Upper lobe of left lung (tissue), 6 donors: ENCODE measurements at regions not wholly inside any gene's neighbourhood (a gene's known extent, or its start where the extent isn't known, plus 50 kb on each side); places are given as distances from the start of the nearest gene placed in this dataset.

ENCODE experiments used
- ATAC-seq, 2 donors: fragments of 200-7000 bp; cut with Tn5 transposase; one replicate each; pipeline ENCODE4 v1.9.1; 2022; ENCODE audit warnings: mild to moderate bottlenecking in 2 of 2, moderate library complexity in 2 of 2; ENCODE audit not compliant: low FRiP score in 2 of 2
- DNase-seq, 2 donors: peaks; one replicate each; pipeline ENCODE4 v3.0.0-alpha.2; 2019 to 2020
- H3K27ac ChIP-seq, 4 donors: fragments of 200-600 bp; sonication (generic); one replicate each; pipeline ENCODE4 v1.5.1; 2016 to 2019
- H3K27me3 ChIP-seq, 4 donors: fragments of 200-600 bp; sonication (generic); one replicate each; pipeline ENCODE4 v1.5.1; 2017 to 2019
- H3K36me3 ChIP-seq, 4 donors: fragments of 200-600 bp; sonication (generic); one replicate each; pipeline ENCODE4 v1.5.1; 2016 to 2019
- H3K4me1 ChIP-seq, 4 donors: fragments of 200-600 bp; sonication (generic); one replicate each; pipeline ENCODE4 v1.5.1; 2018 to 2019
- H3K4me3 ChIP-seq, 4 donors: fragments of 200-600 bp; sonication (generic); one replicate each; pipeline ENCODE4 v1.5.1; 2017 to 2019; ENCODE audit warnings: mild to moderate bottlenecking in 2 of 4, moderate library complexity in 1 of 4
- H3K9me3 ChIP-seq, 4 donors: fragments of 200-600 bp; sonication (generic); one replicate each; pipeline ENCODE4 v1.5.1; 2018 to 2019
- EP300 ChIP-seq, 4 donors: sonication (generic); formaldehyde crosslinking; IDR thresholded peaks; one replicate each; pipeline ENCODE4 v1.5.1; 2017; ENCODE audit warnings: antibody characterized with exemption in 4 of 4, control low read depth in 2 of 4
- POLR2A ChIP-seq, 4 donors: fragments of 450-650 bp; IDR thresholded peaks; one replicate each; pipeline ENCODE4 v1.5.1; 2016 to 2017; ENCODE audit warnings: antibody characterized with exemption in 4 of 4, mild to moderate bottlenecking in 2 of 4
- POLR2AphosphoS5 ChIP-seq, 2 donors: sonication (generic); formaldehyde crosslinking; IDR thresholded peaks; one replicate each; pipeline ENCODE4 v1.5.1; 2017; ENCODE audit warnings: antibody characterized with exemption in 2 of 2
- WGBS, 2 donors: methylation state at CpG; one replicate each; pipeline ENCODE4 v1.1.5; 2017 to 2018; 5-methylcytosine and 5-hydroxymethylcytosine counted together
- TF ChIP-seq, protein P1 (sequence below), 6 experiments: fragments of 450-650 bp in 4 of 6; fragments of 200-600 bp in 2 of 6; sonication (generic) in 2 of 6; IDR thresholded peaks; one replicate each; pipeline ENCODE4 v1.5.1; 2016 to 2019; ENCODE audit warnings: antibody characterized with exemption in 6 of 6
- donor health status: DM: no; HTN: no; CAD: no; lungs with moderate emphysema.
- donor health status: DM: no; HTN: yes; CAD: no; lungs with severe emphysema.

DNA sequence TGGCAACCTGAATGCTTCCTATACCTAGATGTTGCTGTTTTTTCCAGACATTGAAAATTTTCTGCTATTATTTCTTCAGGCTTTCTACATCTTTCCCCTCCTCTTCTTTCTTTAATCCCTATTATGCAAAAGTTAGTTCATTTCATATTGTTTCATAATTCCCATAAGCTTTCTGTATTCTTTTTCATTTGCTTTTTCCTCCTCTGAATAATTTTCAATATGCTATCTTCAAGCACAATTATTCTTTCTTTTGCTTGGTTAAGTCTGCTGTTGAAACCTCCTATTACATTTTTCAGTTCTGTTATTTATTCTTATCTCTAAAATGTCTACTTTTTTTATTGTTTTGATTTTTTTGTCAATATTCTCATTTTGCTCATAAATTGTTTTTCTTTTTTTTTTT is 947.1 kb upstream of the MIR17HG start:
- DNase-seq (no peak), ATAC-seq (no peak)
- TF ChIP-seq POLR2A (IDR thresholded peaks at IDR 0.05) (no peak), EP300 (IDR thresholded peaks at IDR 0.05) (no peak), POLR2AphosphoS5 (IDR thresholded peaks at IDR 0.05) (no peak)
- TF ChIP-seq, protein P1, sequence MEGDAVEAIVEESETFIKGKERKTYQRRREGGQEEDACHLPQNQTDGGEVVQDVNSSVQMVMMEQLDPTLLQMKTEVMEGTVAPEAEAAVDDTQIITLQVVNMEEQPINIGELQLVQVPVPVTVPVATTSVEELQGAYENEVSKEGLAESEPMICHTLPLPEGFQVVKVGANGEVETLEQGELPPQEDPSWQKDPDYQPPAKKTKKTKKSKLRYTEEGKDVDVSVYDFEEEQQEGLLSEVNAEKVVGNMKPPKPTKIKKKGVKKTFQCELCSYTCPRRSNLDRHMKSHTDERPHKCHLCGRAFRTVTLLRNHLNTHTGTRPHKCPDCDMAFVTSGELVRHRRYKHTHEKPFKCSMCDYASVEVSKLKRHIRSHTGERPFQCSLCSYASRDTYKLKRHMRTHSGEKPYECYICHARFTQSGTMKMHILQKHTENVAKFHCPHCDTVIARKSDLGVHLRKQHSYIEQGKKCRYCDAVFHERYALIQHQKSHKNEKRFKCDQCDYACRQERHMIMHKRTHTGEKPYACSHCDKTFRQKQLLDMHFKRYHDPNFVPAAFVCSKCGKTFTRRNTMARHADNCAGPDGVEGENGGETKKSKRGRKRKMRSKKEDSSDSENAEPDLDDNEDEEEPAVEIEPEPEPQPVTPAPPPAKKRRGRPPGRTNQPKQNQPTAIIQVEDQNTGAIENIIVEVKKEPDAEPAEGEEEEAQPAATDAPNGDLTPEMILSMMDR (IDR thresholded peaks at IDR 0.05), result no peak
- Histone ChIP-seq H3K4me3 (no peak overlapping the region), H3K27me3 (no peaks in the 10 kb centered on the region), H3K4me1 (no peaks in the 10 kb centered on the region), H3K27ac (no peak overlapping the region), H3K9me3 (no peaks in the 10 kb centered on the region), H3K36me3 (no peaks in the 10 kb centered on the region)

DNA sequence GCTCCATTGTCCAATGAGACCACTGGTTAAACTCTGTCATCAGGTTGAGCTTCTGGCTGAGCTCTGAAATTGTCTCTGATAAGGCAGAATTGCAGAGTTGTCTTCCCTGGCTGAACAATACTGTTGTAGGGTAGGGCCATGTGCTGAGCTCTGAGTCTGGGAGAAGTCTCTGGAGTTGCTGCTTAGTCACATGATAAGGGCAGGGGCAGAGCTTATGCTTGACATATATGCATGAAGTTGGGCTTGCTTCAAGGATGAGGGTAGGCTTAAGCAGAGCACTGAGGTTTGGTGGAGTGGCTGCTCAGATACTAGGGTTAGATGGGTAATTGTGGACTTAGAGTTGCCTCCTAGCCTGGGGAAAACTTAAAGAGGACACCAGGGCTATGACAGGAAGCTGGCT is 946.3 kb upstream of the MIR17HG start:
- H3K9me3 ChIP-seq, result no peaks in the 10 kb centered on the region
- H3K27ac ChIP-seq, result no peak overlapping the region
- H3K4me3 ChIP-seq, result no peak overlapping the region
- no peaks in the 10 kb centered on the region for H3K36me3 ChIP-seq
- H3K4me1 ChIP-seq, result no peaks in the 10 kb centered on the region
- ATAC-seq, result no peak
- H3K27me3 ChIP-seq, result no peaks in the 10 kb centered on the region
- no peak for DNase-seq
- TF ChIP-seq POLR2AphosphoS5 (IDR thresholded peaks at IDR 0.05), result no peak

DNA sequence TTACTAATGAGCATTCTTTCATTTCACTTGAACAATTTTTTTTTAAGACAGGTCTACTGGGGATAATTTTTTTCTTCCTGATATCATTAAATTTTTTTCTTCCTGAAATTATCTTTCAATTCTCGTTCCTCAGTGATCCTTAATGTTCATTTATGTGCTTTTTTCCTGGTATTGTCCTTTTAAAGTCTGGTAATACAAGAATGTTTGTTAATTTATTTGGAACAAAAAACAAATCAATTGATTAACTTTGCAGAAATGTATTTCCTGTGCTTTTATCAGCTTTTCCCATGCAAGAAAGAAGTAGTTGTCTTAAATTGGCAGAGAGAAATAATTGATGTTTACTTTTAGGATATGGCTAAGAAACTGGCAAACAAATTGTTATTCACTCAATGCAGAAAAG is 945.4 kb upstream of the MIR17HG start:
- no peaks in the 10 kb centered on the region for H3K36me3 ChIP-seq
- no peaks in the 10 kb centered on the region for H3K27me3 ChIP-seq
- 65 to 76% methylated on average over 1 of the region's 1 CpG for WGBS, 2 donors
- H3K4me1 ChIP-seq, result no peaks in the 10 kb centered on the region
- no peak overlapping the region for H3K27ac ChIP-seq
- ATAC-seq (no peak), DNase-seq (no peak)
- no peaks in the 10 kb centered on the region for H3K9me3 ChIP-seq
- H3K4me3 ChIP-seq, result no peak overlapping the region
- no peak for TF ChIP-seq POLR2A (IDR thresholded peaks at IDR 0.05)
- TF ChIP-seq EP300 (IDR thresholded peaks at IDR 0.05), result no peak
- TF ChIP-seq, protein P1 (IDR thresholded peaks at IDR 0.05), result no peak
- TF ChIP-seq POLR2AphosphoS5 (IDR thresholded peaks at IDR 0.05), result no peak

DNA sequence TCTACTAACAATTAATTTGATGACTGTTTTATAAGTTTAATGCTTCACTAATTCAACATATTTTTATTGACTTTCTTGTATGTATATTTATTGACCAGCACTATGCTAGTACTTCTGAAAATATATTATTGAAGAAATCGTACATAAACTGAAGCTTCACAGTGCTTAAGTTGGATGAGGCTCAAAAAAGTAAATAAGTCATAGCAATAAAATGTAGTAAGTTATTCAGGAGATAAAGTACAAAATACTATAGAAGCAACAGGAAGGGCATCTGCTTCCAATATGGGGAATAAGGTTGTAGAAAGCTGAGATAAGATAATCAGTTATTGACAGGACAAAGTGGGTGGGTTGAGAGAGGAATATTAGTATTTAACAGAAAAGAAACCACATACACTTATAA is 944.9 kb upstream of the MIR17HG start:
- Histone ChIP-seq H3K9me3 (no peaks in the 10 kb centered on the region), H3K27me3 (no peaks in the 10 kb centered on the region), H3K36me3 (no peaks in the 10 kb centered on the region), H3K4me3 (no peak overlapping the region), H3K27ac (no peak overlapping the region), H3K4me1 (no peaks in the 10 kb centered on the region)
- WGBS, 2 donors, result 74 to 88% methylated on average over 1 of the region's 1 CpG
- DNase-seq (no peak), ATAC-seq (no peak)
- TF ChIP-seq POLR2A (IDR thresholded peaks at IDR 0.05) (no peak), EP300 (IDR thresholded peaks at IDR 0.05) (no peak), POLR2AphosphoS5 (IDR thresholded peaks at IDR 0.05) (no peak)
- TF ChIP-seq, protein P1 (IDR thresholded peaks at IDR 0.05), result no peak

DNA sequence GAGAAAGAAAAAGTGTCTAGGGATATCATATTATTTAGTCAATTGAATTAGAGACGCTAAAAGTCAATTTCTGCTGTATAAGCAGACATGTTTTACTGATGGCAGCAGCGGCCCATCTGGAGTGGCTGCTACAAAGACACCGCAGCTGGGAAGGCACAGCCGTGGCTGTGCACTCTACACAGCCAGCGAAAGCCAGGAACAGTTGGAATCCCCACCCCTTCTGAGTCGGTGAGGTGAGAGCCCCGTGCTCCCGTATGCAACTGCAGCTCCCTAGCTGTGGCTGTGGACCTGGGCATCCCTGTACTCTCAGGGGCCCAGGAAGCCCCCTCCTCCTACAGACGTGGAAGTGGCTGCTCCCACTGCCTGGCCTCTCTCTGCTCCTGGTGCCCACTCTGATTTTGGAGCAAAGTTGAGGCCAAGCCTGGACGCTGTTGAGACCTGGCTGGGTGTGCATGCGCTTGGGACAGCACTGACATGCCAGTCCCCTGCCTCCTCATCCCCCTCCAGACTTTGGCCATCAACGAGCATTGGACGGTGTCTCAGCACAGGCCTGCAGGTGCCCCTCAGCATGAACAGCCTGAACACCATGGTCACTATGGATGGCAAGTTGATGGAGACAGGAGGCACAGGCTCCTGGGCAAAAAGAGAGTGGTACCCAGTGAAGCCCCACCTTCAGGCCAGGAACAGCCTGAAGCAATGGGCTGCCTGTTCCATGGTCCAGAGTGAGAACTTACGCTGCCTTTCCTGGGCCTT is 944.0 kb upstream of the MIR17HG start:
- Histone ChIP-seq H3K4me3 (no peak overlapping the region), H3K36me3 (no peaks in the 10 kb centered on the region), H3K27me3 (no peaks in the 10 kb centered on the region), H3K9me3 (no peaks in the 10 kb centered on the region), H3K27ac (no peak overlapping the region), H3K4me1 (no peaks in the 10 kb centered on the region)
- DNase-seq (peak in 1 of 2 donors; percentile 21), ATAC-seq (peak in 1 of 2 donors; percentile 15)
- no peak for TF ChIP-seq POLR2AphosphoS5 (IDR thresholded peaks at IDR 0.05)
- TF ChIP-seq EP300 (IDR thresholded peaks at IDR 0.05), result no peak
- TF ChIP-seq, protein P1 (IDR thresholded peaks at IDR 0.05), result no peak
- TF ChIP-seq POLR2A (IDR thresholded peaks at IDR 0.05), result no peak
- WGBS, 2 donors, result 73 to 86% methylated on average over 6 to 14 of the region's 14 CpGs
